HEK293 (cell line): ENCODE measurements at regions not wholly inside any gene's neighbourhood (a gene's known extent, or its start where the extent isn't known, plus 50 kb on each side); places are given as distances from the start of the nearest gene placed in this dataset.

ENCODE experiments used
- CTCF ChIA-PET: fragments of 350-600 bp; formaldehyde crosslinking; extraction: SDS; loops from one replicate; lab custom pipeline; 2021; ENCODE audit warnings: antibody characterized with exemption; lab: Yijun Ruan, JAX
- POLR2A ChIA-PET: fragments of 300-600 bp; formaldehyde crosslinking; extraction: SDS; loops from one replicate; lab custom pipeline; 2020; ENCODE audit warnings: antibody characterized with exemption, inconsistent platforms; lab: Yijun Ruan, JAX
- H3K27ac ChIP-seq: fragments of 200-500 bp; sonication (Bioruptor generic); 2 replicates; pipeline ENCODE4 v1.5.1; 2014; ENCODE audit warnings: low read depth, low read length, control low read depth, inconsistent platforms; ENCODE audit errors: extremely low read depth
- H3K36me3 ChIP-seq, 2 experiments: fragments of 200-500 bp in 1 of 2; sonication (Bioruptor generic) in 1 of 2; 1 replicate in 1 of 2; 2 replicates in 1 of 2; pipeline ENCODE4 v1.5.1; 2014 to 2017; ENCODE audit warnings: inconsistent platforms in 2 of 2, low read length in 2 of 2; ENCODE audit not compliant: control insufficient read depth in 2 of 2, insufficient read depth in 1 of 2
- H3K4me1 ChIP-seq: fragments of 200-500 bp; sonication (Bioruptor generic); 2 replicates; pipeline ENCODE4 v1.5.1; 2014; ENCODE audit warnings: mild to moderate bottlenecking, low read length, inconsistent platforms; ENCODE audit not compliant: control insufficient read depth, insufficient read depth
- H3K4me3 ChIP-seq: 2 replicates; pipeline ENCODE4 v1.5.1; 2011; ENCODE audit warnings: low read depth, mild to moderate bottlenecking, control low read depth, low read length, moderate library complexity
- H3K9me3 ChIP-seq: fragments of 200-500 bp; sonication (Bioruptor generic); 2 replicates; pipeline ENCODE4 v1.5.1; 2014; ENCODE audit warnings: low read depth, low read length, inconsistent platforms; ENCODE audit not compliant: control insufficient read depth, insufficient read depth
- BCL6B ChIP-seq: fragments of 450-650 bp; formaldehyde crosslinking; IDR thresholded peaks from 2 replicates; pipeline ENCODE4 v1.5.1; 2017; ENCODE audit warnings: missing biosample characterization, missing genetic modification characterization
- GLIS1 ChIP-seq: fragments of 450-650 bp; formaldehyde crosslinking; IDR thresholded peaks from 2 replicates; pipeline ENCODE4 v1.5.1; 2016; ENCODE audit warnings: missing biosample characterization, missing genetic modification characterization
- IKZF3 ChIP-seq: fragments of 450-650 bp; IDR thresholded peaks from 2 replicates; pipeline ENCODE4 v1.5.0; 2018; ENCODE audit warnings: missing biosample characterization, mild to moderate bottlenecking, missing genetic modification characterization, moderate library complexity
- KLF1 ChIP-seq: fragments of 450-650 bp; formaldehyde crosslinking; IDR thresholded peaks from 2 replicates; pipeline ENCODE4 v1.5.1; 2016; ENCODE audit warnings: missing biosample characterization, missing genetic modification characterization
- KLF16 ChIP-seq: fragments of 450-650 bp; formaldehyde crosslinking; IDR thresholded peaks from 2 replicates; pipeline ENCODE4 v1.5.1; 2017; ENCODE audit warnings: missing biosample characterization, missing genetic modification characterization
- MZF1 ChIP-seq: fragments of 450-650 bp; formaldehyde crosslinking; IDR thresholded peaks from 2 replicates; pipeline ENCODE4 v1.5.1; 2017; ENCODE audit warnings: missing biosample characterization, missing genetic modification characterization, borderline replicate concordance
- PRDM1 ChIP-seq: fragments of 450-650 bp; formaldehyde crosslinking; IDR thresholded peaks from 2 replicates; pipeline ENCODE4; 2016; ENCODE audit warnings: missing biosample characterization, missing genetic modification characterization
- SCRT2 ChIP-seq: fragments of 450-650 bp; formaldehyde crosslinking; IDR thresholded peaks from 2 replicates; pipeline ENCODE4 v1.5.1; 2016; ENCODE audit warnings: missing biosample characterization, missing genetic modification characterization
- ZBTB20 ChIP-seq: fragments of 450-650 bp; formaldehyde crosslinking; IDR thresholded peaks from 2 replicates; pipeline ENCODE4 v1.5.1; 2016; ENCODE audit warnings: missing biosample characterization, missing genetic modification characterization
- ZBTB8A ChIP-seq: fragments of 450-650 bp; formaldehyde crosslinking; IDR thresholded peaks from 2 replicates; pipeline ENCODE4 v1.5.1; 2016; ENCODE audit warnings: missing biosample characterization, missing genetic modification characterization
- ZEB2 ChIP-seq: fragments of 450-650 bp; formaldehyde crosslinking; IDR thresholded peaks from 2 replicates; pipeline ENCODE4 v1.5.1; 2016; ENCODE audit warnings: missing biosample characterization, missing genetic modification characterization
- ZIC2 ChIP-seq: fragments of 450-650 bp; formaldehyde crosslinking; IDR thresholded peaks from 2 replicates; pipeline ENCODE4 v1.5.1; 2016; ENCODE audit warnings: missing biosample characterization, missing genetic modification characterization
- ZNF121 ChIP-seq: fragments of 450-650 bp; formaldehyde crosslinking; IDR thresholded peaks from 2 replicates; pipeline ENCODE4 v1.5.1; 2016; ENCODE audit warnings: missing biosample characterization, missing genetic modification characterization
- ZNF184 ChIP-seq: fragments of 450-650 bp; IDR thresholded peaks from 2 replicates; pipeline ENCODE4 v1.5.1; 2018; ENCODE audit warnings: missing biosample characterization, mild to moderate bottlenecking, missing genetic modification characterization
- ZNF274 ChIP-seq, 2 experiments: fragments of 200-500 bp in 1 of 2; fragments of 450-650 bp in 1 of 2; sonication (Bioruptor generic) in 1 of 2; formaldehyde crosslinking in 1 of 2; IDR thresholded peaks; 2 replicates each; pipeline versions ENCODE4 v1.5.1 to v1.6.1; 2014 to 2016; ENCODE audit warnings: borderline replicate concordance in 1 of 2, inconsistent platforms in 1 of 2, low read length in 1 of 2, missing biosample characterization in 1 of 2, missing genetic modification characterization in 1 of 2
- ZNF366 ChIP-seq: fragments of 450-650 bp; formaldehyde crosslinking; conservative IDR thresholded peaks from 2 replicates; pipeline ENCODE4 v1.5.1; 2016; ENCODE audit warnings: missing biosample characterization, missing genetic modification characterization
- ZNF423 ChIP-seq: fragments of 450-650 bp; formaldehyde crosslinking; IDR thresholded peaks from 2 replicates; pipeline ENCODE4 v1.5.1; 2016; ENCODE audit warnings: missing biosample characterization, missing genetic modification characterization
- ZNF473 ChIP-seq: fragments of 450-650 bp; formaldehyde crosslinking; IDR thresholded peaks from 2 replicates; pipeline ENCODE4 v1.5.1; 2017; ENCODE audit warnings: missing biosample characterization, missing genetic modification characterization
- ZNF488 ChIP-seq: fragments of 450-650 bp; formaldehyde crosslinking; IDR thresholded peaks from 2 replicates; pipeline ENCODE4 v1.5.1; 2016; ENCODE audit warnings: missing biosample characterization, missing genetic modification characterization
- ZNF521 ChIP-seq: fragments of 450-650 bp; formaldehyde crosslinking; IDR thresholded peaks from 2 replicates; pipeline ENCODE4 v1.5.1; 2017; ENCODE audit warnings: missing biosample characterization, mild to moderate bottlenecking, missing genetic modification characterization
- ZNF548 ChIP-seq: fragments of 450-650 bp; formaldehyde crosslinking; IDR thresholded peaks from 2 replicates; pipeline ENCODE4 v1.5.1; 2016; ENCODE audit warnings: missing biosample characterization, missing genetic modification characterization
- ZNF549 ChIP-seq: fragments of 450-650 bp; IDR thresholded peaks from 2 replicates; pipeline ENCODE4 v1.5.1; 2018; ENCODE audit warnings: missing biosample characterization, missing genetic modification characterization, mild to moderate bottlenecking, inconsistent platforms, moderate library complexity
- ZNF561 ChIP-seq: fragments of 450-650 bp; IDR thresholded peaks from 2 replicates; pipeline ENCODE4 v1.5.1; 2018; ENCODE audit warnings: missing biosample characterization, missing genetic modification characterization, borderline replicate concordance
- ZNF660 ChIP-seq: fragments of 450-650 bp; IDR thresholded peaks from 2 replicates; pipeline ENCODE4 v1.5.1; 2018; ENCODE audit warnings: missing biosample characterization, mild to moderate bottlenecking, missing genetic modification characterization
- ZNF777 ChIP-seq: fragments of 450-650 bp; formaldehyde crosslinking; IDR thresholded peaks from 2 replicates; pipeline ENCODE4 v1.5.1; 2017; ENCODE audit warnings: missing biosample characterization, missing genetic modification characterization, borderline replicate concordance
- ZSCAN30 ChIP-seq: fragments of 450-650 bp; IDR thresholded peaks from 2 replicates; pipeline ENCODE4 v1.5.1; 2018; ENCODE audit warnings: missing biosample characterization, mild to moderate bottlenecking, missing genetic modification characterization, moderate library complexity
- TF ChIP-seq, protein P1 (sequence below): fragments of 450-650 bp; formaldehyde crosslinking; IDR thresholded peaks from 2 replicates; pipeline ENCODE4 v1.5.1; 2016; ENCODE audit warnings: missing biosample characterization, missing genetic modification characterization, borderline replicate concordance
- TF ChIP-seq, protein P2 (sequence below): fragments of 450-650 bp; formaldehyde crosslinking; IDR thresholded peaks from 2 replicates; pipeline ENCODE4 v1.5.1; 2016; ENCODE audit warnings: missing biosample characterization, missing genetic modification characterization
- TF ChIP-seq, protein P3 (sequence below): fragments of 450-650 bp; formaldehyde crosslinking; IDR thresholded peaks from 2 replicates; pipeline ENCODE4 v1.5.1; 2017; ENCODE audit warnings: missing biosample characterization, mild to moderate bottlenecking, missing genetic modification characterization, moderate library complexity

DNA sequence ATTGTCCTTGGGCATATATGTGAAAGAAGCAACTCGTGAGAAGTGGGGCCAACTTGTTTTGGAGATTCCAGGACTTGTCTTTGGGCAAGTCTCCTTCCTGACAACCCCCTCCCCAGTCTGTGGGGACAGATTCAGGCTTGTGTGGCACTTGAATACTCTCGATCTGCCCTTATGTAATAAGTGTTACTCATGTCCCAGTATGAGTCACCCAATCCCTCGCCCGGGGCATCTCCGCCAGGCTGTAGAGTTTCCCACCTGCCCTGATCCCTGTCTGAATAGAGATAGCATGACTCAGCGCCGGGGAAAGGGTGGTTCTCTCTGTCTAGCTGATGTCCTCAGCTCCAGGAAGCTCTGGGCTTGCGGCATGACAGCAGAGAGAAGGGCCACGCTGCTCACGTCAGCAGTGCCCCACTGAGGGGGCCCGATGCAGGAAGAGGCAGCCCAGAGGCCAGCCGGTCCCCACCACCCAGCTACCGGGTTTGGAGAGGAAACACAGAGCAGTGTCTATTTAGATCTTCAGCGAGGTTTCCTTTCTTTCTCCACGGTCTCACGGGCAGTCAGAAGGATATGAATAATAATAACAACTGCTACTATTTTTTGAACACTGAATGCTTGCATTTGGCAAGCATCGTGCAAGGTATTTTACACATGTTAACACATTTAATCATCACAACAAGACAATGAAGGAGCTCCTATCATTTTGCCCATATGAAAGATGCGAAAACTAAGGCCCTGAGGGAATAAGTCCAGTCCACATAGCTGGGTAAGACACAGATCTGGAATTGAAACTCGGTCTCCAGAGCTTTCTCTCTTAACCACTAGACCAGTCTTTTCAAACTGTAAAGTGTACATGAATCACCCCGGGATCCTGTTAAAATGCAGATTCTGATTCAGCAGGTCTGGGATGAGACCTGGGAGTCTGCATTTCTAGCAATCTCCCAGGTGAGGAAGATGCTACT lies 426.7 kb upstream of the MAF start:
- no peaks in the 10 kb centered on the region for H3K9me3 ChIP-seq
- no peaks in the 10 kb centered on the region; the same call in 1 of the 2 replicates for H3K4me1 ChIP-seq
- H3K36me3 ChIP-seq = no peaks in the 10 kb centered on the region
- ChIA-PET POLR2A (no interaction called here), CTCF (interaction anchor here (1.0 to 1.2 kb wide), 2 partner anchors 34 to 57 kb away, joined by 4 read pairs; no protein-coding TSS in a partner anchor)
- H3K4me3 ChIP-seq = no peak overlapping the region
- H3K27ac ChIP-seq = peak overlapping the region; percentile 21; the same call in 1 of the 2 replicates
- TF ChIP-seq BCL6B (tag by site-specific recombination) (no peak), ZNF549 (tag by site-specific recombination) (no peak), ZIC2 (tag by site-specific recombination) (peak; percentile 14; the same call in 1 of the 2 replicates), ZNF473 (no peak), ZBTB8A (tag by site-specific recombination) (peak; percentile 63; the same call in 1 of the 2 replicates), ZNF121 (tag by site-specific recombination) (no peak), PRDM1 (tag by site-specific recombination) (peak; percentile 84), KLF1 (tag by site-specific recombination) (0 out of 2 replicates have a peak, but pooled peaks have one; percentile 16), ZNF521 (tag by site-specific recombination) (no peak), ZNF274 (IDR thresholded peaks at IDR 0.05; ENCODE audit: low read length) (no peak), ZNF274 (tag by site-specific recombination; IDR thresholded peaks at IDR 0.05; ENCODE audit: borderline replicate concordance) (no peak), ZNF548 (tag by site-specific recombination) (no peak), ZNF423 (tag by site-specific recombination) (no peak), ZNF660 (tag by site-specific recombination) (peak; percentile 95), KLF16 (tag by site-specific recombination) (peak; percentile 27; the same call in 1 of the 2 replicates), ZNF488 (tag by site-specific recombination) (no peak), MZF1 (peak; percentile 96), ZEB2 (peak; percentile 94), SCRT2 (tag by site-specific recombination) (peak; percentile 20; the same call in 1 of the 2 replicates), ZNF184 (peak; percentile 79), ZNF366 (tag by site-specific recombination) (peak; percentile 70), ZSCAN30 (no peak), ZNF561 (tag by site-specific recombination) (0 out of 2 replicates have a peak, but pooled peaks have one; percentile 47), ZNF777 (tag by site-specific recombination) (no peak), IKZF3 (tag by site-specific recombination) (peak; percentile 84), ZBTB20 (tag by site-specific recombination) (peak; percentile 26; the same call in 1 of the 2 replicates), GLIS1 (tag by site-specific recombination) (0 out of 2 replicates have a peak, but pooled peaks have one; percentile 21)
- TF ChIP-seq, protein P1, sequence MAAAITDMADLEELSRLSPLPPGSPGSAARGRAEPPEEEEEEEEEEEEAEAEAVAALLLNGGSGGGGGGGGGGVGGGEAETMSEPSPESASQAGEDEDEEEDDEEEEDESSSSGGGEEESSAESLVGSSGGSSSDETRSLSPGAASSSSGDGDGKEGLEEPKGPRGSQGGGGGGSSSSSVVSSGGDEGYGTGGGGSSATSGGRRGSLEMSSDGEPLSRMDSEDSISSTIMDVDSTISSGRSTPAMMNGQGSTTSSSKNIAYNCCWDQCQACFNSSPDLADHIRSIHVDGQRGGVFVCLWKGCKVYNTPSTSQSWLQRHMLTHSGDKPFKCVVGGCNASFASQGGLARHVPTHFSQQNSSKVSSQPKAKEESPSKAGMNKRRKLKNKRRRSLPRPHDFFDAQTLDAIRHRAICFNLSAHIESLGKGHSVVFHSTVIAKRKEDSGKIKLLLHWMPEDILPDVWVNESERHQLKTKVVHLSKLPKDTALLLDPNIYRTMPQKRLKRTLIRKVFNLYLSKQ (tag by site-specific recombination) = no peak
- TF ChIP-seq, protein P2, sequence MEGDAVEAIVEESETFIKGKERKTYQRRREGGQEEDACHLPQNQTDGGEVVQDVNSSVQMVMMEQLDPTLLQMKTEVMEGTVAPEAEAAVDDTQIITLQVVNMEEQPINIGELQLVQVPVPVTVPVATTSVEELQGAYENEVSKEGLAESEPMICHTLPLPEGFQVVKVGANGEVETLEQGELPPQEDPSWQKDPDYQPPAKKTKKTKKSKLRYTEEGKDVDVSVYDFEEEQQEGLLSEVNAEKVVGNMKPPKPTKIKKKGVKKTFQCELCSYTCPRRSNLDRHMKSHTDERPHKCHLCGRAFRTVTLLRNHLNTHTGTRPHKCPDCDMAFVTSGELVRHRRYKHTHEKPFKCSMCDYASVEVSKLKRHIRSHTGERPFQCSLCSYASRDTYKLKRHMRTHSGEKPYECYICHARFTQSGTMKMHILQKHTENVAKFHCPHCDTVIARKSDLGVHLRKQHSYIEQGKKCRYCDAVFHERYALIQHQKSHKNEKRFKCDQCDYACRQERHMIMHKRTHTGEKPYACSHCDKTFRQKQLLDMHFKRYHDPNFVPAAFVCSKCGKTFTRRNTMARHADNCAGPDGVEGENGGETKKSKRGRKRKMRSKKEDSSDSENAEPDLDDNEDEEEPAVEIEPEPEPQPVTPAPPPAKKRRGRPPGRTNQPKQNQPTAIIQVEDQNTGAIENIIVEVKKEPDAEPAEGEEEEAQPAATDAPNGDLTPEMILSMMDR = no peak
- TF ChIP-seq, protein P3, sequence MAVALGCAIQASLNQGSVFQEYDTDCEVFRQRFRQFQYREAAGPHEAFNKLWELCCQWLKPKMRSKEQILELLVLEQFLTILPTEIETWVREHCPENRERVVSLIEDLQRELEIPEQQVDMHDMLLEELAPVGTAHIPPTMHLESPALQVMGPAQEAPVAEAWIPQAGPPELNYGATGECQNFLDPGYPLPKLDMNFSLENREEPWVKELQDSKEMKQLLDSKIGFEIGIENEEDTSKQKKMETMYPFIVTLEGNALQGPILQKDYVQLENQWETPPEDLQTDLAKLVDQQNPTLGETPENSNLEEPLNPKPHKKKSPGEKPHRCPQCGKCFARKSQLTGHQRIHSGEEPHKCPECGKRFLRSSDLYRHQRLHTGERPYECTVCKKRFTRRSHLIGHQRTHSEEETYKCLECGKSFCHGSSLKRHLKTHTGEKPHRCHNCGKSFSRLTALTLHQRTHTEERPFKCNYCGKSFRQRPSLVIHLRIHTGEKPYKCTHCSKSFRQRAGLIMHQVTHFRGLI = no peak
